Activated CD4-positive, alpha-beta T cell treated with anti-CD3 and anti-CD28 coated beads for 36 hours (primary cell): ENCODE measurements at regions not wholly inside any gene's neighbourhood (a gene's known extent, or its start where the extent isn't known, plus 50 kb on each side); places are given as distances from the start of the nearest gene placed in this dataset.
"Not testable (repeated sequence)": the region's sequence is repeated elsewhere in the genome, so short reads cannot be mapped to it uniquely, and the experiment has no call there.

Experiments used
- ATAC-seq: fragments of 200-7000 bp; cut with Tn5 transposase; one replicate; pipeline ENCODE4 v1.10.0; 2021; ENCODE audit warnings: mild to moderate bottlenecking, moderate library complexity
- CTCF ChIA-PET: fragments of 350-600 bp; sonication (Branson Sonifier 250); formaldehyde crosslinking; loops from one replicate; lab custom pipeline; 2021; ENCODE audit warnings: antibody characterized with exemption; lab: Charles Lee
- POLR2A ChIA-PET: fragments of 350-600 bp; sonication (Branson Sonifier 250); formaldehyde crosslinking; loops from one replicate; lab custom pipeline; 2021; ENCODE audit warnings: antibody characterized with exemption, inconsistent platforms; lab: Charles Lee
- DNase-seq: peaks from one replicate; pipeline ENCODE4 v3.0.0-alpha.2; 2020
- H3K27ac Mint-ChIP-seq: one replicate; pipeline ENCODE4 v1.8.0; 2021; ENCODE audit warnings: mixed read lengths
- H3K27me3 Mint-ChIP-seq: one replicate; pipeline ENCODE4 v1.8.0; 2021; ENCODE audit warnings: mixed read lengths
- H3K36me3 Mint-ChIP-seq: one replicate; pipeline ENCODE4 v1.8.0; 2021; ENCODE audit warnings: low read depth, mixed read lengths
- H3K4me1 Mint-ChIP-seq: one replicate; pipeline ENCODE4 v1.8.0; 2021; ENCODE audit warnings: mixed read lengths
- H3K4me3 Mint-ChIP-seq: one replicate; pipeline ENCODE4 v1.8.0; 2021; ENCODE audit warnings: mild to moderate bottlenecking, moderate library complexity, mixed read lengths
- H3K9me3 Mint-ChIP-seq: one replicate; pipeline ENCODE4 v1.8.0; 2021; ENCODE audit warnings: low read depth, mixed read lengths
- intact Hi-C, 2 experiments: fragments of 100-400 bp; cut with DNase I in 1 of 2; cut with micrococcal nuclease in 1 of 2; formaldehyde crosslinking; loops; one replicate each; pipeline versions ENCODE4 v1.14.2 to v1.15.1; 2022 to 2024; cut with DNase I, micrococcal nuclease

DNA sequence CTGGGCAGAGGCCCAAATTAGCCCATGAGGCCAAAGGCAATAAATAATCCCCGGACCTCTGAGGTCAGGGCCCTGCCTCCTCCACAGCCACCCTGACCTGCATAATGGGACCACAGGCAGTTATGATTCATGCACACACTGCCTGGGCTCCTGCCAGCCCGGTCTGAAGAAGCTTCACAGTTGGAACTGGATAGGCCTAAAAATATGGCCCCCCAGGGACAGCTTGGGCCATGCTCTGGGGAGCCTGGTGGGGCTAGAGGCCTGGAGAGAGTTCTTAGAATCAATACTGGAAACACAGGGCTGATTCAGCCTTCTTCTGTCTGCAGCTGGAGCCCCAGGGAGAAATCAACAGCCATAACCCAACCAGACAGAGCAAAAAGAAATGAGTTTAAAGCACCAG lies 112.8 kb upstream of the CADM1 start:
- H3K4me1 Mint-ChIP-seq = no peaks in the 10 kb centered on the region
- DNase-seq (no peak), ATAC-seq (no peak)
- H3K9me3 Mint-ChIP-seq = no peaks in the 10 kb centered on the region
- H3K4me3 Mint-ChIP-seq = no peak overlapping the region
- H3K36me3 Mint-ChIP-seq = no peaks in the 10 kb centered on the region
- intact Hi-C loops = no loop called here
- no peak overlapping the region for H3K27ac Mint-ChIP-seq
- CTCF ChIA-PET = no interaction called here
- POLR2A ChIA-PET = no interaction called here
- no peaks in the 10 kb centered on the region for H3K27me3 Mint-ChIP-seq

DNA sequence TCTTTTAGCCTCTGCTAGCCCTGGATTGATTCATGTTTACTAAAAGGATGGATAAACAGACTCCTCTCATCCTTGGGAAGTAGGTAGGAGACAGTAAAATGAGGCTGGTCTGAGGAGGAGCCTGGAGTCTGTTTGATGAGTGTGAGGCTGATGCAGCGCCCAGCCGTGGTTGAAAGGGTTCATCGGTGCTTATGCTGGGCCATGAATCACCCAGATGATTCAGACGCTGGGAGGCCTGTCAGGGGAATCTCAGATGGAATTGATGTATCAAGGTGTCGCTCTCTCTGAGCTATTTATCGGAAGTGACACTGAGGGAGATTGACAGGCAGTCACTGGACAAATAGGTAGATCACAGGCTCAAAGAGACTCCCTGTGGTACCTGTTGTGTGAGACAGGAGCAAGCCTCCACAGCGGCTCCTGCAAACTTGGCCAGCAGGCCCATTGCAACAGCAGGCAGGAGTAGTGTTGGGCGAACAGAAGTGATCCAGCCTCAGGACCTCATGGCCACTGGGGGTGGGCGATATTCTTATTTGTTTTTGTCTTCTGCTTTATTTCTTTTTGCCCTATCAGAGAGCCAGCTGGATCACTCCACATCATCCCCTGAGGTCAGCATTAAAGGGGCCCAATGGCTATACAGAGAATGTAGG lies 109.9 kb upstream of the CADM1 start:
- peak; percentile 15 for DNase-seq
- no peak for ATAC-seq
- Mint-ChIP-seq H3K4me1 (no peaks in the 10 kb centered on the region), H3K9me3 (peaks cover 4% of the 10 kb centered on the region), H3K27ac (no peak overlapping the region), H3K36me3 (no peaks in the 10 kb centered on the region), H3K27me3 (peaks cover 3% of the 10 kb centered on the region), H3K4me3 (no peak overlapping the region)
- POLR2A ChIA-PET = no interaction called here
- intact Hi-C loops = no loop called here
- CTCF ChIA-PET = interaction anchor here (0.6 kb wide), 2 partner anchors 410 to 1241 kb away, joined by 3 read pairs; no protein-coding TSS in a partner anchor

DNA sequence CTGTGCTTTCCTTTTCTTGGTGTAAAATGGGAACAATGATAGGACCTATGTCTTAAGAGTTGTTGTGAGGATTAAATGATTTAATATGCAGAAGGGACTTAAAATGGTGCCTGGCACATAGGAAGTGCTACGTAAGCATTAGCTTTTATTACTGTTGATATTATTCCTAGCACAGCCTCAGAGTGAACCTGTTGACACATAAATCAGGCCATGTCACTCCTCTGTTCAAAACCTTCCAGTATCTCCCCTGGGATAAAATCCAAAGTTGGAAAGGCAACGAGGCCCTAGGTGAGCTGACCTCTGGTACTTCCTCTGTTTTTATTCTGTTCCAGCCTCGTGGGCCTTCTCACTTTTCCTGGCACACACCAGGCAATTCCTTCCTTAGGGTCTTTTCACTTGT lies 108.8 kb upstream of the CADM1 start:
- Mint-ChIP-seq H3K27me3 (peaks cover 3% of the 10 kb centered on the region), H3K27ac (no peak overlapping the region), H3K4me3 (no peak overlapping the region), H3K4me1 (no peaks in the 10 kb centered on the region), H3K9me3 (peaks cover 4% of the 10 kb centered on the region), H3K36me3 (no peaks in the 10 kb centered on the region)
- no peak for DNase-seq
- ATAC-seq = no peak
- intact Hi-C loops = no loop called here
- CTCF ChIA-PET = interaction anchor here (0.5 kb wide), 1 partner anchor 209 kb away, joined by 3 read pairs; no protein-coding TSS in a partner anchor
- POLR2A ChIA-PET = no interaction called here

GRCh38 chr11:115612046-115612730 lies 108.0 kb upstream of the CADM1 start:
- ATAC-seq (no peak), DNase-seq (no peak)
- POLR2A ChIA-PET = interaction anchor here (0.8 kb wide), 1 partner anchor 344 kb away, joined by 3 read pairs; no protein-coding TSS in a partner anchor
- no peak overlapping the region for H3K27ac Mint-ChIP-seq
- H3K4me3 Mint-ChIP-seq = no peak overlapping the region
- no peaks in the 10 kb centered on the region for H3K36me3 Mint-ChIP-seq
- no peaks in the 10 kb centered on the region for H3K4me1 Mint-ChIP-seq
- CTCF ChIA-PET = interaction anchor here (0.7 kb wide), 1 partner anchor 14 kb away, joined by 3 read pairs; no protein-coding TSS in a partner anchor
- H3K27me3 Mint-ChIP-seq = peaks cover 3% of the 10 kb centered on the region
- H3K9me3 Mint-ChIP-seq = peaks cover 4% of the 10 kb centered on the region
- intact Hi-C loops = no loop called here

DNA sequence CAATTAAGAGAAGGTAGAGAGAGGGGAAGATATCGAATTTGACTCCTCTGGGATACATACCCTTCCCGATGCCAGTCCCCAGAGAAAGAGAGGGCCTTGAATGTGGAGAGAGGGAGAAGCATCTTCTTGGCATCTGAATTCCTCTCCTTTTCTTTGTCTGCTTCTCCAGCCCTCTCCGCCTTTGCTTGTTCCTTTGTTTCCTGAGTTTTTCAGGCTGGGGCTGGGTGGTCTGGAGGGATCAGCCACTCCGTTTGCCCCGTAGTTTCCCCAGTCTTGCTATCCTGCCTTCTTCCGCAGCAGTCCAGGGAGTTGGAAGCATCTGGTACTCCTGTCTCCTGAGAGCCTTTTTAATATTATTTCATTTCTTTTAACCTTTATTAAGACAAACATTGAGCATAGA lies 107.1 kb upstream of the CADM1 start:
- DNase-seq (no peak), ATAC-seq (no peak)
- ChIA-PET POLR2A (interaction anchor here (0.6 kb wide), 1 partner anchor 173 kb away, joined by 6 read pairs; no protein-coding TSS in a partner anchor), CTCF (interaction anchor here (0.7 kb wide), 1 partner anchor 14 kb away, joined by 3 read pairs; no protein-coding TSS in a partner anchor)
- Mint-ChIP-seq H3K27ac (no peak overlapping the region), H3K9me3 (peaks cover 4% of the 10 kb centered on the region), H3K4me3 (no peak overlapping the region), H3K27me3 (peaks cover 3% of the 10 kb centered on the region), H3K4me1 (no peaks in the 10 kb centered on the region), H3K36me3 (no peaks in the 10 kb centered on the region)
- intact Hi-C loops = no loop called here

DNA sequence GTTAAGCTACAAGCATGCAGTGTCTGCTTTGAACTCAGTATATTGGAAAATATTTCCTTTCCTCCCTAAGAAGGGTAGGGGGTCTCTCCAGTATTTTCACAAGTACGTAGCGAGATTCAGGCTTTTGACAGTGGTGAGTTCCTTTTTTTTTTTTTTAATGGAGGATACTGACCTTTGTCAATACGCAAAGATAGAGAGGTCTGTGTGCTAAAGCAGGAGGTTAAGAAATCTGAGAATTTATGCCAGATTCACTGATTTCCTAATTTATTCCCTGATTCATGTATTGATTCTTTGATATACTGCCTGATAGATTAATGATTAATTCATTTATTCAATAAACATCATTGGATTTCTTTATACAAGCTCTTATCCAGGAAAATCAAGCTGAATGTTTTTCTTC lies 106.7 kb upstream of the CADM1 start:
- no peaks in the 10 kb centered on the region for H3K4me1 Mint-ChIP-seq
- peaks cover 4% of the 10 kb centered on the region for H3K9me3 Mint-ChIP-seq
- no peaks in the 10 kb centered on the region for H3K36me3 Mint-ChIP-seq
- intact Hi-C loops = no loop called here
- ChIA-PET CTCF (no interaction called here), POLR2A (interaction anchor here (0.6 kb wide), 1 partner anchor 173 kb away, joined by 6 read pairs; no protein-coding TSS in a partner anchor)
- DNase-seq (no peak), ATAC-seq (no peak)
- no peak overlapping the region for H3K27ac Mint-ChIP-seq
- no peak overlapping the region for H3K4me3 Mint-ChIP-seq
- H3K27me3 Mint-ChIP-seq = peaks cover 3% of the 10 kb centered on the region

DNA sequence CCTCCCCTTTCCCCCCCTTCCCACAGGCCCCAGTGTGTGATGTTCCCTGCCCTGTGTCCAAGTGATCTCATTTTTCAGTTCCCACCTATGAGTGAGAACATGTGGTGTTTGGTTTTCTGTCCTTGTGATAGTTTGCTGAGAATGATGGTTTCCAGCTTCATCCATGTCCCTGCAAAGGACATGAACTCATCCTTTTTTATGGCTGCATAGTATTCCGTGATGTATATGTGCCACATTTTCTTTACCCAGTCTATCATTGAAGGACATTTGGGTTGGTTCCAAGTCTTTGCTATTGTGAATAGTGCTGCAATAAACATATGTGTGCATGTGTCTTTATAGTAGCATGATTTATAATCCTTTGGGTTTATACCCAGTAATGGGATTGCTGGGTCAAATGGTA lies 106.0 kb upstream of the CADM1 start:
- H3K4me3 Mint-ChIP-seq, intact Hi-C loops, ATAC-seq, H3K36me3 Mint-ChIP-seq, H3K4me1 Mint-ChIP-seq, H3K27me3 Mint-ChIP-seq, H3K27ac Mint-ChIP-seq, CTCF ChIA-PET, H3K9me3 Mint-ChIP-seq, DNase-seq, POLR2A ChIA-PET: not testable (repeated sequence)

GRCh38 chr11:115608976-115609375 lies 104.8 kb upstream of the CADM1 start:
- peaks cover 5% of the 10 kb centered on the region for H3K27me3 Mint-ChIP-seq
- H3K4me1 Mint-ChIP-seq = no peaks in the 10 kb centered on the region
- intact Hi-C loops = no loop called here

GRCh38 chr11:115607621-115608221 lies 103.5 kb upstream of the CADM1 start:
- intact Hi-C loops = no loop called here
- ChIA-PET POLR2A (no interaction called here), CTCF (no interaction called here)
- H3K36me3 Mint-ChIP-seq = no peaks in the 10 kb centered on the region
- DNase-seq (no peak), ATAC-seq (no peak)
- H3K4me3 Mint-ChIP-seq = no peak overlapping the region
- H3K27me3 Mint-ChIP-seq = peaks cover 5% of the 10 kb centered on the region
- no peaks in the 10 kb centered on the region for H3K4me1 Mint-ChIP-seq
- no peak overlapping the region for H3K27ac Mint-ChIP-seq
- peaks cover 4% of the 10 kb centered on the region for H3K9me3 Mint-ChIP-seq

More at GRCh38 chr11:115608976-115609375, 104.8 kb upstream of the CADM1 start:
- Mint-ChIP-seq H3K4me3 (no peak overlapping the region), H3K27ac (no peak overlapping the region), H3K9me3 (peaks cover 4% of the 10 kb centered on the region), H3K36me3 (no peaks in the 10 kb centered on the region)
- ATAC-seq (no peak), DNase-seq (no peak)
- POLR2A ChIA-PET = no interaction called here
- CTCF ChIA-PET = no interaction called here

- ChIA-PET CTCF (no interaction called here), POLR2A (interaction anchor here (0.6 kb wide), 1 partner anchor 692 kb away, joined by 3 read pairs; no protein-coding TSS in a partner anchor)
- H3K27me3 Mint-ChIP-seq = peaks cover 3% of the 10 kb centered on the region
- no peak overlapping the region for H3K4me3 Mint-ChIP-seq
- intact Hi-C loops = no loop called here
- H3K27ac Mint-ChIP-seq = no peak overlapping the region
- no peaks in the 10 kb centered on the region for H3K36me3 Mint-ChIP-seq
- ATAC-seq (no peak), DNase-seq (no peak)
- peaks cover 4% of the 10 kb centered on the region for H3K9me3 Mint-ChIP-seq
- no peaks in the 10 kb centered on the region for H3K4me1 Mint-ChIP-seq
Measured at GRCh38 chr11:115606498-115607220, 102.4 kb upstream of the CADM1 start.

DNA sequence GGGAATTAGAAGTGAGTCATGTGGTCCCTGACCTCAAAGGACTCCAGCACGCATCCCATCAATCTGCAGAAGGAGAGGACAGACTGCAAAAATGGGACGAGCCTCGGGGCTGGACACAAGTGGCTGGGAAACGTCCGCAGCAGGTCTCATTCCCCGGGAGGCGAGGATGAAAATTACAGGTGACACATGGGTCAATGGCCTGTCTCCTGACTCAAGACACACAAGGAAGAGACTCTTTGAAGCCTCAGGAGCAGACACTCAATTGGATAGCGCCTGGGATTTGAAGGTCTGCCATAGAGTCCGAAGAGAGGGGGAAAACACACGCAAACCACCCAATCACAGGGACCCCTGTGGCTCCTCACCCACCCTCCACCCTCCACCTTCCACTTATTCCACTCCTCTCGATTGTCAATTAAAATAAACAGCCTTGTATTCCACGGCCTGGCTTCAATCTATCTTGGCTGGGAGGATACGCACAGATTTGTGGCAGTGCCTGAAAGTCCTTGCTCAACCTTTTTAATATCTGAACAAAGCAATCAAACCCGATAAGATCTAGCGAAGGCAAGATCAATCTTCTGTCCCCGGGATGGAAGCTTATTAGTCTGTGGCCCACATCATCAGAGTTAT lies 101.8 kb upstream of the CADM1 start:
- Mint-ChIP-seq H3K27ac (no peak overlapping the region), H3K36me3 (no peaks in the 10 kb centered on the region), H3K4me1 (no peaks in the 10 kb centered on the region), H3K4me3 (no peak overlapping the region), H3K9me3 (peaks cover 4% of the 10 kb centered on the region), H3K27me3 (peaks cover 3% of the 10 kb centered on the region)
- intact Hi-C loops = no loop called here
- no peak for DNase-seq
- ChIA-PET CTCF (no interaction called here), POLR2A (no interaction called here)
- ATAC-seq = no peak
